ENCODE measurements at regions not wholly inside any gene's neighbourhood (a gene's known extent, or its start where the extent isn't known, plus 50 kb on each side); places are given as distances from the start of the nearest gene placed in this dataset.

DNA sequence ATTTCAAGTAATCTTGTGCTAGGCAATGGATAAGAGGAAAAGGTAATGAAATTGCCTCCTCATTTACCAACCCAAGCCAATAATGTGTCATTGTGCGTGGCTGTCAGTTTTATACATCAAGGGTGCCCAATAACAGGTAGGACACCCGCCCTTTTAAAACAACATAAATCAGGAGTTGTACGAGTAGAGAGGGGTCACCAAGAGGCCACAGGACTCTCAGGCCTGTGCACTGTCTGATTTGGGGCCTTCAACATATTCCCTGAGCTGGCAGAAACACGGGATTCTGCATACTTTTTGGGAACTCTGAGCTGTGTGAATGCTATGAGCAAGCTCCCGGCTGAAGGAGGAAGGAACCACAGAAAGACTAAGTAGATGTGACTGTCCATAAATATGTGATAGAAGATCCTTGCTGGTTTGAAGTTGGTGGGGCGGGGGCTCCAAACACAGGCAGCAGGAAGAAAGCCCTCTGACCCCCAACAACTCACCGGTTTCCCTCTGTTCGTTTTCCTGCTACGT lies 82.7 kb upstream of the MAML3 start:
- TF ChIP-seq, protein P1, sequence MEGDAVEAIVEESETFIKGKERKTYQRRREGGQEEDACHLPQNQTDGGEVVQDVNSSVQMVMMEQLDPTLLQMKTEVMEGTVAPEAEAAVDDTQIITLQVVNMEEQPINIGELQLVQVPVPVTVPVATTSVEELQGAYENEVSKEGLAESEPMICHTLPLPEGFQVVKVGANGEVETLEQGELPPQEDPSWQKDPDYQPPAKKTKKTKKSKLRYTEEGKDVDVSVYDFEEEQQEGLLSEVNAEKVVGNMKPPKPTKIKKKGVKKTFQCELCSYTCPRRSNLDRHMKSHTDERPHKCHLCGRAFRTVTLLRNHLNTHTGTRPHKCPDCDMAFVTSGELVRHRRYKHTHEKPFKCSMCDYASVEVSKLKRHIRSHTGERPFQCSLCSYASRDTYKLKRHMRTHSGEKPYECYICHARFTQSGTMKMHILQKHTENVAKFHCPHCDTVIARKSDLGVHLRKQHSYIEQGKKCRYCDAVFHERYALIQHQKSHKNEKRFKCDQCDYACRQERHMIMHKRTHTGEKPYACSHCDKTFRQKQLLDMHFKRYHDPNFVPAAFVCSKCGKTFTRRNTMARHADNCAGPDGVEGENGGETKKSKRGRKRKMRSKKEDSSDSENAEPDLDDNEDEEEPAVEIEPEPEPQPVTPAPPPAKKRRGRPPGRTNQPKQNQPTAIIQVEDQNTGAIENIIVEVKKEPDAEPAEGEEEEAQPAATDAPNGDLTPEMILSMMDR (IDR thresholded peaks at IDR 0.05; ENCODE audit: unreplicated experiment): no peak
- H3K4me1 Mint-ChIP-seq: peaks cover 63% of the 10 kb centered on the region
- no peaks in the 10 kb centered on the region for H3K36me3 Mint-ChIP-seq
- DNase-seq (ENCODE audit: low spot score in 2 of 2, unreplicated experiment in 2 of 2): no peak
- H3K27me3 Mint-ChIP-seq (ENCODE audit: low read depth): no peaks in the 10 kb centered on the region
- peak overlapping the region; percentile 96 for H3K27ac Mint-ChIP-seq
- no peaks in the 10 kb centered on the region for H3K9me3 Mint-ChIP-seq
- no peak overlapping the region for H3K4me3 Mint-ChIP-seq

DNA sequence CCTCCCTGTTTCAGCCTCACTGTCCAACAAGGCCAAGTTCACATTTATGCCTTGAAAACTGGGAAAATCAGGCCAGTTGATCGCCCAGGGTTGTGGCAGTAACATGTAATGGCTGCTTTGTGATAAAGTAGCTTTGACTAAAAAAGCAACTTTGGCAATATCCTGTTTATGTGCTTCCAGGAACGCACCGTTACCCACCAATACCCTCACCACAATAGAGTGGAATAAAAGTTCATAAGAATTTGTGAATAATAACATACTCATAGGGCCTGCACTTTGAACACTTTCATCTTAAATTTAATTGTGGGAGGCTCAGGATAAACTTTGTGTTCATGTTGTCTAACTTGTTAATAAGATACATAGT lies 80.7 kb upstream of the MAML3 start:
- Mint-ChIP-seq H3K4me1 (peaks cover 56% of the 10 kb centered on the region), H3K4me3 (no peak overlapping the region), H3K9me3 (no peaks in the 10 kb centered on the region), H3K36me3 (no peaks in the 10 kb centered on the region), H3K27ac (peak overlapping the region; percentile 18), H3K27me3 (ENCODE audit: low read depth) (no peaks in the 10 kb centered on the region)
- DNase-seq (ENCODE audit: low spot score in 2 of 2, unreplicated experiment in 2 of 2): no peak
- TF ChIP-seq, protein P1 (IDR thresholded peaks at IDR 0.05; ENCODE audit: unreplicated experiment): no peak

DNA sequence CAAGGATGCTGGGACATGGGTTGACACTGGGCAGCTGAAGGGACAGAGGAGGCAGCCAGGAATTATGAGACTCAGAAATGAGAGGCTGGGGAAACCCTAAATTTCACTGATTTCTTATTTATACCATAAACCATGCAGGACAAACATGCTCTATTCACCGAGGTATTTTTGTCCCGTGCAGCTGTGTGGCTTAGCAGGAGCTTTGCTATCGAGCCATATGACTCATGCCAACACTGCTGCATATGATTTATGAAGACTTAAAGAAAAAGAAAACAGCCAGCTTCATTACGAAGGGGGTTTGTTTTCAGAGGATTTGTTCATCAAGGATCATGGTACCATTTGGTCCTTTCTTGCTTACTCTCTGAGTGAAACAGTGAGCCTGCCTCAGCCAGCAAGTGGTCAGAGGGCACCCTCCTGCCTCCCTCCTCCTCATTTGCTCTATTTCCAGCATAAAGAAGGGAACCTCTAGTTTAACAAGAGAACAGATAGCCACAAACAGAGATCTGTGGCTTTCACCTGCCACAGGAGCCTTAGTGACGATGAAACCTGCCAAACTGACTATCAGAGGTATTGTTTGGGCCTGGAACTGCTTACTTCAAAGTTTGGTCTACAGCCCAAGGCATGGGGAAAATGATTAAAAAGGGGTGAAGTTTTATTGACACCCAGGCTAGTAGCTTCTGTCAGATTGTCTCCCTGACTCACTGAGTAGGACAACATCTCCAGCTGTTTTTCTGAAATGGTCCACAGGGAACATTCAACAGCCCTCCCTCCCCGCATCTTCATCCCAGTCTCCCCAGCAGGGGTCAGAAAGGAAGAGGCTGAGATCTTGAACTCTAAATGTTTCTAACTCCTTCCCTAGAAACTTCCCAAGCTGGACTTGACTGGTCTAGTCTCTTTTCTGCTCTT lies 80.1 kb upstream of the MAML3 start:
- H3K4me1 Mint-ChIP-seq: peaks cover 50% of the 10 kb centered on the region
- no peaks in the 10 kb centered on the region for H3K27me3 Mint-ChIP-seq (ENCODE audit: low read depth)
- no peaks in the 10 kb centered on the region for H3K36me3 Mint-ChIP-seq
- TF ChIP-seq, protein P1 (IDR thresholded peaks at IDR 0.05; ENCODE audit: unreplicated experiment): no peak
- H3K27ac Mint-ChIP-seq: peak overlapping the region; percentile 48
- no peak overlapping the region for H3K4me3 Mint-ChIP-seq
- H3K9me3 Mint-ChIP-seq: no peaks in the 10 kb centered on the region
- no peak for DNase-seq (ENCODE audit: low spot score in 2 of 2, unreplicated experiment in 2 of 2)

DNA sequence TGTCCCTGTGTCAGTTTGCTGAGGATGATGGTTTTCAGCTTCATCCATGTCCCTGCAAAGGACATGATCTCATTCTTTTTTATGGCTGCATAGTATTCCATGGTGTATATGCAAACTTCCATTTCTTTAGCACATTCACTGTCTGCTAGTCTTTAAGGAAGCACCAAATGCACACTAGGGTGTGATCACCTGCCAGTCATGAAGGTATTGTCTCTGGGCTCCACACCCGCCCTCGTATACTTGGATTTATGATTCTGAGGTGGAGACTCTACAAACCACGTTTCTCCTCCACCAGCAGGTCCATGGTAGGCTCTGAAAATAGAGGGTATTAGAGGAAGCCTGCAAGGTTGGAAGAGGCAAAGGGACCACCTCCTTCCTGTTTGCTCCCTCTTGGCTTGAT lies 75.9 kb upstream of the MAML3 start:
- Mint-ChIP-seq H3K27me3 (ENCODE audit: low read depth) (no peaks in the 10 kb centered on the region), H3K4me3 (no peak overlapping the region)
- no peak for DNase-seq (ENCODE audit: low spot score in 2 of 2, unreplicated experiment in 2 of 2)

DNA sequence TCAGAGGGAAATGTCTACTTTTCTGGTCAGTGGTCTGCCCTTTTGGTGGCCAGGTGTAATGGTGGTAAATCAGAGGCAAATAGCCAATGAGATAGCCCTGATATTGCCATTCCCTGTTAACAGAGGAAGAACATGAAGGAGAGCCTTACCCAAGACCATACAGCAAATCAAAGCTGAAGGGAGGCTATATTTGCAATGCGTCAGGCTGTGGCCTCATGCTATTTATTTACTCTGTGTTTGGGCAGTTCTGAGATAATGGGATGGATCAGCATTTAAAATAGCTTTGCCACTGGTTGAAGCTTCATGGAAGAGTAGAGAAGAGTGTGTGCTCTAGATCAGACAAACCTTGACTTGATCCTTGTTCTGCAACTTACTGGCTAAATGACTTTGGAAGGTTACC lies 73.3 kb upstream of the MAML3 start:
- no peak for DNase-seq (ENCODE audit: low spot score in 2 of 2, unreplicated experiment in 2 of 2)
- H3K9me3 Mint-ChIP-seq: no peaks in the 10 kb centered on the region
- no peak overlapping the region for H3K4me3 Mint-ChIP-seq
- no peak overlapping the region for H3K27ac Mint-ChIP-seq
- H3K4me1 Mint-ChIP-seq: peaks cover 10% of the 10 kb centered on the region
- no peaks in the 10 kb centered on the region for H3K27me3 Mint-ChIP-seq (ENCODE audit: low read depth)
- no peaks in the 10 kb centered on the region for H3K36me3 Mint-ChIP-seq
- TF ChIP-seq, protein P1 (IDR thresholded peaks at IDR 0.05; ENCODE audit: unreplicated experiment): no peak

More for the DNA sequence above, 75.9 kb upstream of the MAML3 start:
- no peak overlapping the region for H3K27ac Mint-ChIP-seq
- peaks cover 23% of the 10 kb centered on the region for H3K4me1 Mint-ChIP-seq
- TF ChIP-seq, protein P1 (IDR thresholded peaks at IDR 0.05; ENCODE audit: unreplicated experiment): no peak
- no peaks in the 10 kb centered on the region for H3K36me3 Mint-ChIP-seq
- no peaks in the 10 kb centered on the region for H3K9me3 Mint-ChIP-seq

Data from mesothelial cell of epicardium (in vitro differentiated cells).